ENCODE measurements at regions not wholly inside any gene's neighbourhood (a gene's known extent, or its start where the extent isn't known, plus 50 kb on each side); places are given as distances from the start of the nearest gene placed in this dataset.

DNA sequence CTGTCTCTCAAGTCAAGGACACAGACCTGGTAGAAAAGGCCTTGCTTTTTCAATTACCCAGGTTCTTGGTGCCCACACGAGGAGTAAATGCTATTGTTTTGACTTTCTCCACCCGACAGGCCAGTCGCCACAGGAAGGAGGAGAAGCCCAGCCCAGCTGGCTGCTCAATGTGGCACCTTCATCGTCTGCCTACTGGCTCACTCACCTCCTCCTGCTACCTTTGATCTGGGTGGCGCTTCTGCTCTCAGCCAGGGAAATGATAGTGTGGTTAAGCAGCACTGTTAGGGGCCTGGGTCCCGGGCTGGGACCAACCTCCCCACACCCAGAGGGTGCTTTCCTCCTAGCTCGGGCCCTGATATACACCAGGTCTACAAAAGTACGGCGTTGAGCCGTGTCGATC lies 75.0 kb upstream of the FZD10 start:
- no peak overlapping the region for H3K4me3 ChIP-seq (replicated peaks in 1 of 3)

DNA sequence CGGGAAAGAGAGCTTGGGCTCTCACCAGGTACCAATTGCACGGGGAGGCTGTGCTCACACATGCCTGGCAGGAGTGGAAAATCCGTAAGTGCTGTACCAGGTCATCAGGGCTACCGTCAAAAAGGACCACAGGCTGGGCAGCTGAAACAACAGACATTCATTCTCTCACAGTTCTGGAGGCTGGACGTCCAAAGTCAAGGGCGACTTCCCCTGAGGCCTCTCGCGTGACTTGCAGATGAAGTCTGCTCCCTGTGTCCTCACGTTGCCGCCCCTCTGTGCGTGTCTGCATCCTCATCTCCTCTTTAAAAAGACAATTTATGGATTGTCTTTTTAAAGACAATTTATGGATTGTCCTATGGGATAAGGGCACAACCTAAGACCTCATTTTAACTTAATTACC lies 73.8 kb upstream of the FZD10 start:
- no peaks in the 10 kb centered on the region for H3K27me3 ChIP-seq
- DNase-seq: no peak
- no peak overlapping the region for H3K27ac ChIP-seq
- H3K4me1 ChIP-seq: no peaks in the 10 kb centered on the region
- WGBS, 2 donors: 64 to 65% methylated on average over 11 of the region's 11 CpGs
- intact Hi-C loops (cut with DNase I): no loop called here
- no peaks in the 10 kb centered on the region for H3K36me3 ChIP-seq
- H3K4me3 ChIP-seq (replicated peaks in 1 of 3): no peak overlapping the region
- TF ChIP-seq POLR2A (IDR thresholded peaks at IDR 0.05): no peak
- H3K9me3 ChIP-seq: no peaks in the 10 kb centered on the region

More for the DNA sequence above, 75.0 kb upstream of the FZD10 start:
- Histone ChIP-seq H3K27me3 (no peaks in the 10 kb centered on the region), H3K4me1 (no peaks in the 10 kb centered on the region), H3K27ac (no peak overlapping the region), H3K36me3 (no peaks in the 10 kb centered on the region), H3K9me3 (no peaks in the 10 kb centered on the region)
- WGBS, 2 donors: 62 to 67% methylated on average over 11 of the region's 11 CpGs
- TF ChIP-seq POLR2A (IDR thresholded peaks at IDR 0.05): no peak
- TF ChIP-seq, protein P1, sequence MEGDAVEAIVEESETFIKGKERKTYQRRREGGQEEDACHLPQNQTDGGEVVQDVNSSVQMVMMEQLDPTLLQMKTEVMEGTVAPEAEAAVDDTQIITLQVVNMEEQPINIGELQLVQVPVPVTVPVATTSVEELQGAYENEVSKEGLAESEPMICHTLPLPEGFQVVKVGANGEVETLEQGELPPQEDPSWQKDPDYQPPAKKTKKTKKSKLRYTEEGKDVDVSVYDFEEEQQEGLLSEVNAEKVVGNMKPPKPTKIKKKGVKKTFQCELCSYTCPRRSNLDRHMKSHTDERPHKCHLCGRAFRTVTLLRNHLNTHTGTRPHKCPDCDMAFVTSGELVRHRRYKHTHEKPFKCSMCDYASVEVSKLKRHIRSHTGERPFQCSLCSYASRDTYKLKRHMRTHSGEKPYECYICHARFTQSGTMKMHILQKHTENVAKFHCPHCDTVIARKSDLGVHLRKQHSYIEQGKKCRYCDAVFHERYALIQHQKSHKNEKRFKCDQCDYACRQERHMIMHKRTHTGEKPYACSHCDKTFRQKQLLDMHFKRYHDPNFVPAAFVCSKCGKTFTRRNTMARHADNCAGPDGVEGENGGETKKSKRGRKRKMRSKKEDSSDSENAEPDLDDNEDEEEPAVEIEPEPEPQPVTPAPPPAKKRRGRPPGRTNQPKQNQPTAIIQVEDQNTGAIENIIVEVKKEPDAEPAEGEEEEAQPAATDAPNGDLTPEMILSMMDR (IDR thresholded peaks at IDR 0.05): no peak
- intact Hi-C loops (cut with DNase I): no loop called here
- no peak for DNase-seq

- TF ChIP-seq, protein P1 (IDR thresholded peaks at IDR 0.05): no peak
- TF ChIP-seq POLR2A (IDR thresholded peaks at IDR 0.05): no peak
- Histone ChIP-seq H3K27me3 (no peaks in the 10 kb centered on the region), H3K4me1 (no peaks in the 10 kb centered on the region), H3K9me3 (no peaks in the 10 kb centered on the region), H3K27ac (no peak overlapping the region), H3K4me3 (replicated peaks in 1 of 3) (no peak overlapping the region), H3K36me3 (no peaks in the 10 kb centered on the region)
- intact Hi-C loops (cut with DNase I): no loop called here
- 93 to 97% methylated on average over 2 of the region's 2 CpGs for WGBS, 2 donors
- DNase-seq: no peak
Measured at GRCh38 chr12:130090542-130090941, 71.7 kb upstream of the FZD10 start.

DNA sequence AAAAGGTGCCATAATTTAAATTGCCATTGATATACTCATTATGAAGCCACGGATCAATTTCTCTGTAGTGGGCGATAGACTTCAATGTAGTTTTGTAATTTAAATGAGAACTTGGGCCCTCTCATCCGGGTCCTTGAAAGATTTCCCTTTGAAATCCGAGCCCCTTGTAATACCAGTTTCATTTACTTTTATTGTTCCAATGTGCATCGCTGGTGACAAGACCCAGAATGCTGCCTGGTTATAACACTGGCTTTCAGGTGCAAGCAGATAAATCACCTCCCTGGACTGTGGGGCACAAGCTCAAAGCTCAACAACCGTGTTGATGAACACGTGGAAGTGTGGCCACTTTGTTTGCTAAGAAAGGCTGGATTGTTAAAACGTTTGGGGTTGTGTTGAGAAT lies 68.9 kb upstream of the FZD10 start:
- Histone ChIP-seq H3K4me3 (replicated peaks in 1 of 3) (no peak overlapping the region), H3K27ac (no peak overlapping the region), H3K36me3 (no peaks in the 10 kb centered on the region), H3K9me3 (no peaks in the 10 kb centered on the region), H3K4me1 (no peaks in the 10 kb centered on the region), H3K27me3 (no peaks in the 10 kb centered on the region)
- intact Hi-C loops (cut with DNase I): no loop called here
- DNase-seq: no peak
- TF ChIP-seq, protein P1 (IDR thresholded peaks at IDR 0.05): no peak
- no peak for TF ChIP-seq POLR2A (IDR thresholded peaks at IDR 0.05)
- 46 to 54% methylated on average over 8 of the region's 8 CpGs for WGBS, 2 donors

GRCh38 chr12:130097342-130097741 lies 64.9 kb upstream of the FZD10 start:
- H3K9me3 ChIP-seq: no peaks in the 10 kb centered on the region
- no peak for DNase-seq
- intact Hi-C loops (cut with DNase I): no loop called here
- no peak overlapping the region for H3K4me3 ChIP-seq (replicated peaks in 1 of 3)
- H3K27me3 ChIP-seq: no peaks in the 10 kb centered on the region
- no peaks in the 10 kb centered on the region for H3K4me1 ChIP-seq
- TF ChIP-seq, protein P1 (IDR thresholded peaks at IDR 0.05): no peak
- TF ChIP-seq POLR2A (IDR thresholded peaks at IDR 0.05): no peak
- H3K27ac ChIP-seq: no peak overlapping the region
- WGBS, 2 donors: 81 to 82% methylated on average over 8 of the region's 8 CpGs
- no peaks in the 10 kb centered on the region for H3K36me3 ChIP-seq

- H3K4me3 ChIP-seq (replicated peaks in 1 of 3): no peak overlapping the region
- no peaks in the 10 kb centered on the region for H3K4me1 ChIP-seq
- H3K27me3 ChIP-seq: no peaks in the 10 kb centered on the region
- 53 to 59% methylated on average over 7 to 8 of the region's 8 CpGs for WGBS, 2 donors
- H3K27ac ChIP-seq: no peak overlapping the region
- H3K36me3 ChIP-seq: no peaks in the 10 kb centered on the region
- intact Hi-C loops (cut with DNase I): no loop called here
- DNase-seq: no peak
- TF ChIP-seq, protein P1 (IDR thresholded peaks at IDR 0.05): no peak
- TF ChIP-seq POLR2A (IDR thresholded peaks at IDR 0.05): no peak
- H3K9me3 ChIP-seq: no peaks in the 10 kb centered on the region
Measured at GRCh38 chr12:130097798-130098255, 64.4 kb upstream of the FZD10 start.

Data from thyroid gland (tissue), 4 donors.